Brain microvascular endothelial cell (primary cell): ENCODE measurements at regions not wholly inside any gene's neighbourhood (a gene's known extent, or its start where the extent isn't known, plus 50 kb on each side); places are given as distances from the start of the nearest gene placed in this dataset.
"Not testable (repeated sequence)": the region's sequence is repeated elsewhere in the genome, so short reads cannot be mapped to it uniquely, and the experiment has no call there.

Experiments
- DNase-seq: peaks from one replicate; pipeline ENCODE4 v3.0.0-alpha.2; 2020
- H3K27ac ChIP-seq: fragments of 250-450 bp; sonication (Bioruptor Pico); 2 replicates; pipeline ENCODE4 v1.5.1; 2020; ENCODE audit warnings: mild to moderate bottlenecking, moderate library complexity
- H3K27me3 ChIP-seq: fragments of 250-450 bp; sonication (Bioruptor Pico); replicated peaks from 2 replicates; pipeline ENCODE4 v1.5.1; 2020; ENCODE audit warnings: mild to moderate bottlenecking
- H3K36me3 ChIP-seq: fragments of 250-450 bp; sonication (Bioruptor Pico); replicated peaks from 2 replicates; pipeline ENCODE4 v1.5.1; 2020; ENCODE audit warnings: mild to moderate bottlenecking
- H3K4me3 ChIP-seq: 2 replicates; pipeline ENCODE4 v1.5.1; 2011; ENCODE audit warnings: low read depth, mild to moderate bottlenecking, control low read depth, low read length, moderate library complexity
- CTCF ChIP-seq: IDR thresholded peaks from 2 replicates; pipeline ENCODE4 v1.5.1; 2011; ENCODE audit warnings: low read depth, mild to moderate bottlenecking, moderate library complexity, low read length, control low read depth, inconsistent platforms; ENCODE audit errors: missing control alignments
- in situ Hi-C: cut with HindIII; loops from 2 replicates; pipeline ENCODE4 v1.10.0; 2017; ENCODE audit warnings: low sequenced_read_pairs, low pct_ligation_motif_present

- in situ Hi-C loops, result no loop called here
- H3K27ac ChIP-seq, result no peak overlapping the region
- no peaks in the 10 kb centered on the region for H3K27me3 ChIP-seq
- no peak overlapping the region for H3K4me3 ChIP-seq
- no peak for DNase-seq
- TF ChIP-seq CTCF, result no peak
- no peaks in the 10 kb centered on the region for H3K36me3 ChIP-seq
Observed at GRCh38 chr3:154850921-154851320, 229.2 kb upstream of the MME start.

DNA sequence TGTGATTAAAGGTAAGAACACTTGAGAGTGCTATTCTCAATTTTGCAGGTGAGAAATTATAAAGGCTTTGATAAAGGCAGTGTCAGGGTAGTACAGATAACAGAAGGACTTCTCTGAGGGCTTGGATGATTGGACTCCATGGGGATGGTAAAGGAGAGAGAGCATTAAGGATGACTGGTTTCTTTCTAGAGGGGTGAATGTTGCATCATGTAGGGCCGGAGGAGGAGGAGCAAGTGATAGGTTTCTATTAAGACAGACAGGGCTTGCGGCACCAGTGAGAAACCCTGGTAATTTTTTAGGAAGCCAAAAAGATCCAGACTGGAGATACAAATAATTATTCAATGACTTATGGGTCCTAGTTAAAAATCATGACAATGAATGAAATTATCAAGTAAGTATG lies 230.7 kb upstream of the MME start:
- Histone ChIP-seq H3K36me3 (no peaks in the 10 kb centered on the region), H3K4me3 (no peak overlapping the region), H3K27me3 (no peaks in the 10 kb centered on the region), H3K27ac (no peak overlapping the region)
- TF ChIP-seq CTCF, result no peak
- in situ Hi-C loops, result no loop called here
- DNase-seq, result no peak

DNA sequence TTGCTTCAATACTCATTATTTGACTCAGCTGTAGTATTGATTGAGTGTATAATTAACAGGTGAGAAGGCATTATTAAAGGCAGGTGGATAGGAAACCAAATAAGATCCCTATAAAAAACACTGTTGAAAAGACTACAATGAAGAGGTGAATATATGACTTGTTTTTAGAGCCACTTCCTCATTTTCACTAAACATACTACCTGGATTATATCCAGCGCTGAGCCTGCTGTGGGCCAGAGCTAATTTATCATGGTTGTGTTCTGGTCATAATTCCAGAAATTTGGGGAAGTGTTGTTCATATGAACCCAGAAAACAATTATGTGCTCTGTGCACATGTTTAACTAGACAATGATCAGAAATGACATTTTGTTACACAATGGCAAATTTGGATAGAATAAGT lies 235.3 kb upstream of the MME start:
- Histone ChIP-seq H3K27ac (no peak overlapping the region), H3K27me3 (no peaks in the 10 kb centered on the region), H3K4me3 (no peak overlapping the region), H3K36me3 (no peaks in the 10 kb centered on the region)
- no peak for TF ChIP-seq CTCF
- no peak for DNase-seq
- in situ Hi-C loops, result no loop called here

GRCh38 chr3:154843647-154844046 lies 236.5 kb upstream of the MME start:
- H3K4me3 ChIP-seq, result no peak overlapping the region
- no peak for DNase-seq
- in situ Hi-C loops, result no loop called here
- TF ChIP-seq CTCF, result no peak
- no peaks in the 10 kb centered on the region for H3K27me3 ChIP-seq
- no peak overlapping the region for H3K27ac ChIP-seq
- H3K36me3 ChIP-seq, result no peaks in the 10 kb centered on the region

DNA sequence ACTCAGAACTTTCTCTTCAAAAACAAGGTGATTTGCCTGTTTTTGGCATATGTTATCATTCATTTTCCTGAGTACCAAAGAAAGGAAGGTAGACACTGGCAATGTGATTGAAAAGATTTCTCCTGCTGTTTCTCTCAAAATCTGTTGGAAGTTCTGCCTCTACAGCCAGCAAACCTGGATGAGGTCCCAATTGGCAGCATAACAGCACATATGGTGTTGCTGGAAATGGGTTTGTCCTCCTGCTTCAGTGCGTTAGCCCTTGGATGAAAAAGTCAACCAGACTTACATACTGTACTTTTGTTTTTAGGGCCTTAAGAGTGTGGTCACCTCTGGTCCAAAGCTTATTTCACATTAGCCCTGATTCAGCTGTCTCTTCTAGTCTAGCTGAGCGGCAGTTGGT lies 237.6 kb upstream of the MME start:
- no peak for DNase-seq
- in situ Hi-C loops, result no loop called here
- H3K27me3 ChIP-seq, result no peaks in the 10 kb centered on the region
- H3K36me3 ChIP-seq, result no peaks in the 10 kb centered on the region
- no peak overlapping the region for H3K27ac ChIP-seq
- no peak overlapping the region for H3K4me3 ChIP-seq
- no peak for TF ChIP-seq CTCF

DNA sequence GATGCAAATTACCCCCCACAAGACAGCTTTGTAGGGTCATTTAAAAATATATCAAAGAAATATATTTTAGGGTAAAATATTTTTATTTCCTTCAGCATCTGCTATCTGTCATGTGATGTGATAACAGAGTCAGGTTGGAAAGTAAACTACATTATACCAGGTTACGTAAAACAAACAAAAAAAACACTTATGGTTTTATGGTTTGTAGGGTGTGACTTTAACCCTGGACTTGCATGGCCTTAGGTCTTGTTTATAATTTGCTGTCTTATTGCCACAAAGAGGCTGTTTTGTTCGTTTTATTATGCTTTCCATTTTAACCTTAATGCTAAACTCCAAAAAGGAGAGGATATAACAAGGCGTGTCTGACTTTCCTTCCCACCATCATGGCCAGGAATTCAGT lies 244.5 kb upstream of the MME start:
- Histone ChIP-seq H3K27ac (no peak overlapping the region), H3K36me3 (no peaks in the 10 kb centered on the region), H3K27me3 (no peaks in the 10 kb centered on the region), H3K4me3 (no peak overlapping the region)
- DNase-seq, result no peak
- no peak for TF ChIP-seq CTCF
- in situ Hi-C loops, result no loop called here

DNA sequence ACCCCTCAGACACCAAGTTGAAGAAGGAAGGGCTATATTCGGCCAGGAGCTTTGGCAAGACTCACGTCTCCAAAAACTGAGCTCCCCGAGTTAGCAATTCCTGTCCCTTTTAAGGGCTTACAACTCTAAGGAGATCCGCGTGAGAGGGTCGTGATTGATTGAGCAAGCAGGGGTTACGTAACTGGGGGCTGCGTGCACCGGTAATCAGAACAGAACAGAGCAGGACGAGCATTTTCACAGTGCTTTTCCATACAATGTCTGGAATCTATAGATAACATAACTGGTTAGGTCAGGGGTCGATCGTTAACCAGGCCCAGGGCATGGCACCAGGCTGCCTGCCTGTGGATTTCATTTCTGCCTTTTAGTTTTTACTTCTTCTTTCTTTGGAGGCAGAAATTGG lies 245.3 kb upstream of the MME start:
- in situ Hi-C loops, H3K27ac ChIP-seq, H3K36me3 ChIP-seq, H3K27me3 ChIP-seq, H3K4me3 ChIP-seq, DNase-seq: not testable (repeated sequence)
